HFFc6 (cell line): ENCODE measurements at regions not wholly inside any gene's neighbourhood (a gene's known extent, or its start where the extent isn't known, plus 50 kb on each side); places are given as distances from the start of the nearest gene placed in this dataset.

Source experiments
- DNase-seq: peaks from one replicate; pipeline ENCODE4 v3.0.0-alpha.2; 2018
- H3K27ac Mint-ChIP-seq: 2 replicates; pipeline ENCODE4 v1.8.0; 2020; ENCODE audit warnings: mild to moderate bottlenecking, mixed read lengths
- H3K27me3 Mint-ChIP-seq: 2 replicates; pipeline ENCODE4 v1.8.0; 2021; ENCODE audit warnings: mild to moderate bottlenecking, moderate library complexity, mixed read lengths; ENCODE audit not compliant: insufficient read depth
- H3K36me3 Mint-ChIP-seq: 2 replicates; pipeline ENCODE4 v1.8.0; 2021; ENCODE audit warnings: low read depth, mixed read lengths
- H3K4me1 Mint-ChIP-seq: 2 replicates; pipeline ENCODE4 v1.8.0; 2020; ENCODE audit warnings: low read depth, mixed read lengths
- H3K4me3 Mint-ChIP-seq: 2 replicates; pipeline ENCODE4 v1.8.0; 2020; ENCODE audit warnings: mild to moderate bottlenecking, moderate library complexity, mixed read lengths
- H3K9me3 Mint-ChIP-seq: 2 replicates; pipeline ENCODE4 v1.8.0; 2020; ENCODE audit warnings: mild to moderate bottlenecking, mixed read lengths
- TF ChIP-seq, protein P1 (sequence below): fragments of 200-600 bp; sonication (generic); IDR thresholded peaks from 2 replicates; pipeline ENCODE4 v1.5.0; 2021; ENCODE audit warnings: antibody characterized with exemption, mild to moderate bottlenecking

GRCh38 chr9:79780559-79780958, 208.8 kb downstream of the TLE4 start:
- Mint-ChIP-seq H3K9me3 (no peaks in the 10 kb centered on the region), H3K4me1 (no peaks in the 10 kb centered on the region), H3K27ac (no peak overlapping the region), H3K4me3 (no peak overlapping the region), H3K27me3 (peaks cover 22% of the 10 kb centered on the region), H3K36me3 (no peaks in the 10 kb centered on the region)
- TF ChIP-seq, protein P1, sequence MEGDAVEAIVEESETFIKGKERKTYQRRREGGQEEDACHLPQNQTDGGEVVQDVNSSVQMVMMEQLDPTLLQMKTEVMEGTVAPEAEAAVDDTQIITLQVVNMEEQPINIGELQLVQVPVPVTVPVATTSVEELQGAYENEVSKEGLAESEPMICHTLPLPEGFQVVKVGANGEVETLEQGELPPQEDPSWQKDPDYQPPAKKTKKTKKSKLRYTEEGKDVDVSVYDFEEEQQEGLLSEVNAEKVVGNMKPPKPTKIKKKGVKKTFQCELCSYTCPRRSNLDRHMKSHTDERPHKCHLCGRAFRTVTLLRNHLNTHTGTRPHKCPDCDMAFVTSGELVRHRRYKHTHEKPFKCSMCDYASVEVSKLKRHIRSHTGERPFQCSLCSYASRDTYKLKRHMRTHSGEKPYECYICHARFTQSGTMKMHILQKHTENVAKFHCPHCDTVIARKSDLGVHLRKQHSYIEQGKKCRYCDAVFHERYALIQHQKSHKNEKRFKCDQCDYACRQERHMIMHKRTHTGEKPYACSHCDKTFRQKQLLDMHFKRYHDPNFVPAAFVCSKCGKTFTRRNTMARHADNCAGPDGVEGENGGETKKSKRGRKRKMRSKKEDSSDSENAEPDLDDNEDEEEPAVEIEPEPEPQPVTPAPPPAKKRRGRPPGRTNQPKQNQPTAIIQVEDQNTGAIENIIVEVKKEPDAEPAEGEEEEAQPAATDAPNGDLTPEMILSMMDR = no peak
- DNase-seq = no peak

- no peaks in the 10 kb centered on the region for H3K4me1 Mint-ChIP-seq
- TF ChIP-seq, protein P1 = no peak
- H3K4me3 Mint-ChIP-seq = no peak overlapping the region
- no peaks in the 10 kb centered on the region for H3K9me3 Mint-ChIP-seq
- H3K27ac Mint-ChIP-seq = no peak overlapping the region
- H3K27me3 Mint-ChIP-seq = peaks cover 20% of the 10 kb centered on the region
- no peak for DNase-seq
- no peaks in the 10 kb centered on the region for H3K36me3 Mint-ChIP-seq
Observed at GRCh38 chr9:79779901-79780300, 208.1 kb downstream of the TLE4 start.

- H3K4me3 Mint-ChIP-seq = no peak overlapping the region
Observed at GRCh38 chr9:79778581-79778980, 206.8 kb downstream of the TLE4 start.

DNA sequence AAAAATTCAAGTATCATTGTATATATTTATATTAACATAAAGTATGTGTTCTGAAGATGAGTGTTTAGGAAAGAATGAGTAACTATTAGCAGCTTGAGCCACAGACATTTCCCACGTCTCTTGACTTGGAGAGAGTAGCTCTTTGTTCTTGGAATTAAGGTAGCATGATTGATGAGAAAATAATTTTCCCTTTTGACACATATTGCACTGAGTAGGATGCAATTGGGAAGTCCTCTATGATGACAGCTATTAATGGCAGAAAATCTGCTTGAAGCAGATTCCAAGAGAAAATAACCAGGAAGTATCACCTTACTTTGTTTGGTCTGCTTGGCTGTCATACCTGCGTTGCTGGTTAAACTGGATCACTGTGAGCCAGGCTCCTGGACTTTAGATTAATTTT, 204.8 kb downstream of the TLE4 start:
- no peaks in the 10 kb centered on the region for H3K36me3 Mint-ChIP-seq
- no peak for DNase-seq
- H3K27ac Mint-ChIP-seq = no peak overlapping the region

More at GRCh38 chr9:79778581-79778980, 206.8 kb downstream of the TLE4 start:
- Mint-ChIP-seq H3K27ac (no peak overlapping the region), H3K36me3 (no peaks in the 10 kb centered on the region), H3K9me3 (no peaks in the 10 kb centered on the region), H3K4me1 (no peaks in the 10 kb centered on the region), H3K27me3 (peaks cover 22% of the 10 kb centered on the region)
- no peak for DNase-seq
- TF ChIP-seq, protein P1 = no peak

More for the DNA sequence above, 204.8 kb downstream of the TLE4 start:
- Mint-ChIP-seq H3K4me1 (no peaks in the 10 kb centered on the region), H3K4me3 (no peak overlapping the region), H3K27me3 (peaks cover 14% of the 10 kb centered on the region), H3K9me3 (no peaks in the 10 kb centered on the region)
- TF ChIP-seq, protein P1 = no peak
